PC-9 (cell line): ENCODE measurements at regions not wholly inside any gene's neighbourhood (a gene's known extent, or its start where the extent isn't known, plus 50 kb on each side); places are given as distances from the start of the nearest gene placed in this dataset.

Experiments
- CTCF ChIP-seq: fragments of 200-600 bp; sonication (generic); conservative IDR thresholded peaks from 2 replicates; pipeline ENCODE4 v1.6.1; 2017; ENCODE audit warnings: mixed run types, antibody characterized with exemption, mild to moderate bottlenecking, moderate library complexity
- EZH2 ChIP-seq: fragments of 200-600 bp; sonication (generic); IDR thresholded peaks from 2 replicates; pipeline ENCODE4 v1.8.0; 2017; ENCODE audit warnings: antibody characterized with exemption, low read depth

GRCh38 chr10:45152726-45153125 lies 152.0 kb downstream of the ZNF22 start:
- TF ChIP-seq CTCF (no peak), EZH2 (no peak)
